ENCODE measurements at regions not wholly inside any gene's neighbourhood (a gene's known extent, or its start where the extent isn't known, plus 50 kb on each side); places are given as distances from the start of the nearest gene placed in this dataset.

GRCh38 chr20:8967641-8968245 is 101.1 kb upstream of the PLCB4 start:
- Histone ChIP-seq H3K9me3 (ENCODE audit: control insufficient read depth, low read length) (peaks cover 3% of the 10 kb centered on the region), H3K4me1 (ENCODE audit: control insufficient read depth, insufficient read depth, low read depth, low read length) (no peaks in the 10 kb centered on the region), H3K79me1 (replicated peaks; ENCODE audit: low read length, poor library complexity, severe bottlenecking) (no peaks in the 10 kb centered on the region), H2BK15ac (ENCODE audit: low read depth, poor library complexity, severe bottlenecking) (no peak overlapping the region), H3K36me3 (ENCODE audit: control insufficient read depth in 1 of 2, insufficient read depth in 2 of 2, low read depth in 1 of 2, low read length in 2 of 2) (no peaks in the 10 kb centered on the region), H3K27me3 (ENCODE audit: control insufficient read depth in 1 of 2, insufficient read depth in 1 of 2, low read length in 2 of 2) (no peaks in the 10 kb centered on the region), H4K91ac (ENCODE audit: low read length) (no peak overlapping the region), H2AK5ac (ENCODE audit: low read length, severe bottlenecking) (no peak overlapping the region), H3K4me3 (ENCODE audit: insufficient read depth in 1 of 2, low read depth in 1 of 2, low read length in 2 of 2) (no peak overlapping the region), H4K8ac (ENCODE audit: low read length) (no peak overlapping the region), H2AFZ (ENCODE audit: low read depth, low read length) (no peak overlapping the region), H2BK12ac (ENCODE audit: low read length in 2 of 2) (no peak overlapping the region), H3K27ac (ENCODE audit: low read length, poor library complexity, severe bottlenecking) (no peak overlapping the region), H2BK5ac (ENCODE audit: low read depth, low read length, poor library complexity, severe bottlenecking) (no peak overlapping the region), H3K9ac (ENCODE audit: low read length) (no peak overlapping the region), H3K18ac (ENCODE audit: low read depth in 1 of 2, low read length in 2 of 2) (no peak overlapping the region), H3K4me2 (ENCODE audit: low read length, poor library complexity, severe bottlenecking) (no peak overlapping the region), H3K14ac (ENCODE audit: low read length in 2 of 2) (no peak overlapping the region), H3K23ac (ENCODE audit: low read length in 2 of 2) (no peak overlapping the region), H3K4ac (ENCODE audit: low read depth in 1 of 2, low read length in 2 of 2) (no peak overlapping the region), H2BK120ac (ENCODE audit: low read depth, low read length) (no peak overlapping the region)
- DNase-seq: no peak
- 92% methylated on average over 2 of the region's 2 CpGs for WGBS

- Histone ChIP-seq H2AFZ (ENCODE audit: low read depth, low read length) (no peak overlapping the region), H3K4me2 (ENCODE audit: low read length, poor library complexity, severe bottlenecking) (no peak overlapping the region)
- no peak for DNase-seq
Measured at GRCh38 chr20:8969146-8969583, 99.7 kb upstream of the PLCB4 start.

GRCh38 chr20:8971669-8972316 is 97.1 kb upstream of the PLCB4 start:
- no peaks in the 10 kb centered on the region for H3K27me3 ChIP-seq (ENCODE audit: control insufficient read depth in 1 of 2, insufficient read depth in 1 of 2, low read length in 2 of 2)
- H2AK5ac ChIP-seq (ENCODE audit: low read length, severe bottlenecking): no peak overlapping the region
- H3K9me3 ChIP-seq (ENCODE audit: control insufficient read depth, low read length): peaks cover 3% of the 10 kb centered on the region
- H3K14ac ChIP-seq (ENCODE audit: low read length in 2 of 2): no peak overlapping the region
- H3K9ac ChIP-seq (ENCODE audit: low read length): no peak overlapping the region
- no peak overlapping the region for H3K23ac ChIP-seq (ENCODE audit: low read length in 2 of 2)
- no peak overlapping the region for H4K8ac ChIP-seq (ENCODE audit: low read length)
- H3K4me3 ChIP-seq (ENCODE audit: insufficient read depth in 1 of 2, low read depth in 1 of 2, low read length in 2 of 2): no peak overlapping the region
- H2BK15ac ChIP-seq (ENCODE audit: low read depth, poor library complexity, severe bottlenecking): no peak overlapping the region
- no peak overlapping the region for H3K18ac ChIP-seq (ENCODE audit: low read depth in 1 of 2, low read length in 2 of 2)
- no peak overlapping the region for H4K91ac ChIP-seq (ENCODE audit: low read length)
- H2AFZ ChIP-seq (ENCODE audit: low read depth, low read length): no peak overlapping the region
- H3K79me1 ChIP-seq (replicated peaks; ENCODE audit: low read length, poor library complexity, severe bottlenecking): no peaks in the 10 kb centered on the region
- H3K4ac ChIP-seq (ENCODE audit: low read depth in 1 of 2, low read length in 2 of 2): no peak overlapping the region
- no peak overlapping the region for H2BK5ac ChIP-seq (ENCODE audit: low read depth, low read length, poor library complexity, severe bottlenecking)
- H3K4me2 ChIP-seq (ENCODE audit: low read length, poor library complexity, severe bottlenecking): no peak overlapping the region
- 95% methylated on average over 3 of the region's 4 CpGs for WGBS
- H3K4me1 ChIP-seq (ENCODE audit: control insufficient read depth, insufficient read depth, low read depth, low read length): no peaks in the 10 kb centered on the region
- H2BK12ac ChIP-seq (ENCODE audit: low read length in 2 of 2): no peak overlapping the region
- DNase-seq: no peak
- no peaks in the 10 kb centered on the region for H3K36me3 ChIP-seq (ENCODE audit: control insufficient read depth in 1 of 2, insufficient read depth in 2 of 2, low read depth in 1 of 2, low read length in 2 of 2)
- H3K27ac ChIP-seq (ENCODE audit: low read length, poor library complexity, severe bottlenecking): no peak overlapping the region
- H2BK120ac ChIP-seq (ENCODE audit: low read depth, low read length): no peak overlapping the region

More at GRCh38 chr20:8969146-8969583, 99.7 kb upstream of the PLCB4 start:
- Histone ChIP-seq H3K27ac (ENCODE audit: low read length, poor library complexity, severe bottlenecking) (no peak overlapping the region), H3K4ac (ENCODE audit: low read depth in 1 of 2, low read length in 2 of 2) (no peak overlapping the region), H3K23ac (ENCODE audit: low read length in 2 of 2) (no peak overlapping the region), H3K27me3 (ENCODE audit: control insufficient read depth in 1 of 2, insufficient read depth in 1 of 2, low read length in 2 of 2) (no peaks in the 10 kb centered on the region), H3K18ac (ENCODE audit: low read depth in 1 of 2, low read length in 2 of 2) (no peak overlapping the region), H4K91ac (ENCODE audit: low read length) (no peak overlapping the region), H3K4me3 (ENCODE audit: insufficient read depth in 1 of 2, low read depth in 1 of 2, low read length in 2 of 2) (no peak overlapping the region), H2BK120ac (ENCODE audit: low read depth, low read length) (no peak overlapping the region), H3K9me3 (ENCODE audit: control insufficient read depth, low read length) (peaks cover 3% of the 10 kb centered on the region), H2BK12ac (ENCODE audit: low read length in 2 of 2) (no peak overlapping the region), H2BK5ac (ENCODE audit: low read depth, low read length, poor library complexity, severe bottlenecking) (no peak overlapping the region), H3K9ac (ENCODE audit: low read length) (no peak overlapping the region), H3K4me1 (ENCODE audit: control insufficient read depth, insufficient read depth, low read depth, low read length) (no peaks in the 10 kb centered on the region), H3K36me3 (ENCODE audit: control insufficient read depth in 1 of 2, insufficient read depth in 2 of 2, low read depth in 1 of 2, low read length in 2 of 2) (no peaks in the 10 kb centered on the region), H3K14ac (ENCODE audit: low read length in 2 of 2) (no peak overlapping the region), H2BK15ac (ENCODE audit: low read depth, poor library complexity, severe bottlenecking) (no peak overlapping the region), H2AK5ac (ENCODE audit: low read length, severe bottlenecking) (no peak overlapping the region), H4K8ac (ENCODE audit: low read length) (no peak overlapping the region), H3K79me1 (replicated peaks; ENCODE audit: low read length, poor library complexity, severe bottlenecking) (no peaks in the 10 kb centered on the region)

GRCh38 chr20:8972963-8973705 is 95.8 kb upstream of the PLCB4 start:
- Histone ChIP-seq H2BK120ac (ENCODE audit: low read depth, low read length) (no peak overlapping the region), H3K9ac (ENCODE audit: low read length) (no peak overlapping the region)

More at GRCh38 chr20:8972963-8973705, 95.8 kb upstream of the PLCB4 start:
- Histone ChIP-seq H4K8ac (ENCODE audit: low read length) (no peak overlapping the region), H3K4me1 (ENCODE audit: control insufficient read depth, insufficient read depth, low read depth, low read length) (no peaks in the 10 kb centered on the region), H3K14ac (ENCODE audit: low read length in 2 of 2) (no peak overlapping the region), H3K9me3 (ENCODE audit: control insufficient read depth, low read length) (no peaks in the 10 kb centered on the region), H2BK15ac (ENCODE audit: low read depth, poor library complexity, severe bottlenecking) (no peak overlapping the region), H3K79me1 (replicated peaks; ENCODE audit: low read length, poor library complexity, severe bottlenecking) (no peaks in the 10 kb centered on the region), H3K27me3 (ENCODE audit: control insufficient read depth in 1 of 2, insufficient read depth in 1 of 2, low read length in 2 of 2) (no peaks in the 10 kb centered on the region), H3K4me2 (ENCODE audit: low read length, poor library complexity, severe bottlenecking) (no peak overlapping the region), H3K4me3 (ENCODE audit: insufficient read depth in 1 of 2, low read depth in 1 of 2, low read length in 2 of 2) (no peak overlapping the region), H4K91ac (ENCODE audit: low read length) (no peak overlapping the region), H3K23ac (ENCODE audit: low read length in 2 of 2) (no peak overlapping the region), H2AK5ac (ENCODE audit: low read length, severe bottlenecking) (no peak overlapping the region), H3K4ac (ENCODE audit: low read depth in 1 of 2, low read length in 2 of 2) (no peak overlapping the region), H3K18ac (ENCODE audit: low read depth in 1 of 2, low read length in 2 of 2) (no peak overlapping the region), H2BK12ac (ENCODE audit: low read length in 2 of 2) (no peak overlapping the region), H2AFZ (ENCODE audit: low read depth, low read length) (no peak overlapping the region), H3K36me3 (ENCODE audit: control insufficient read depth in 1 of 2, insufficient read depth in 2 of 2, low read depth in 1 of 2, low read length in 2 of 2) (no peaks in the 10 kb centered on the region), H2BK5ac (ENCODE audit: low read depth, low read length, poor library complexity, severe bottlenecking) (no peak overlapping the region), H3K27ac (ENCODE audit: low read length, poor library complexity, severe bottlenecking) (no peak overlapping the region)
- 93% methylated on average over 3 of the region's 4 CpGs for WGBS
- DNase-seq: no peak
